Fibroblast of peridontal ligament (primary cell): ENCODE measurements at regions not wholly inside any gene's neighbourhood (a gene's known extent, or its start where the extent isn't known, plus 50 kb on each side); places are given as distances from the start of the nearest gene placed in this dataset.
"Not testable (repeated sequence)": the region's sequence is repeated elsewhere in the genome, so short reads cannot be mapped to it uniquely, and the experiment has no call there.

Experiments used
- DNase-seq: peaks from one replicate; pipeline ENCODE4 v3.0.0-alpha.2; 2010; ENCODE audit errors: extremely low read depth

DNA sequence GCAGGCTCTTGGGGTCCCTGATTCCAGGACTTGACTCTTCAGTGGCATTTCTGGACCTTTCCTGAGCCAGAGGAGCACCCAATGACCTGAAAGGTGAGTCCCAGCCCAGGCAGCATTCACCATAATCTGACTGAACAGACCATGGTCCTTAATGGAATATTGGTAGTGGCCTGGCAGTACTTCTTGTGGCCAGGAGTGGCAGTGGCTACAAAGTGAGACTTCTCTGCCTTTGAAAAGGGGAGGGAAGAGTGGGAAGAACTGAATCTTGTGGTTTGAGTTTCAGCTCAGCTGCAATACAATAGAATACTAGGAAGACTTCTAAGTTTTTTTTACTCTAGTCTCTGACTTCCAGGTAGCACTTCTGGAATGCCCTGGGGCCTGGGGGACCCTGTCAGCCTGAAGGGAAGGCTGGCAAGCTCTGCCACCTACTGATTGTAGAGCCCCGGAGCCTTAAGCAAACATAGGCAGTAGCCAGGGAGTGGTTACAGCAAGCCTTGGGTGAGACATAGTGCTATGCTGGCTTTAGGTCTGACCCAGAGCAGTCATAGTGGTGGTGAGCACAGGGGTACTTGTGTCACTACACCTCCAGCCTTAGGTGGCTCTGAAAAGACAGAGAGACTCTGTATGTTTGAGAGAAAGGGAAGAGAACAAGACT is 674.2 kb upstream of the MANEA start:
- DNase-seq: no peak

GRCh38 chr6:94899191-94899590 is 678.1 kb upstream of the MANEA start:
- no peak for DNase-seq

DNA sequence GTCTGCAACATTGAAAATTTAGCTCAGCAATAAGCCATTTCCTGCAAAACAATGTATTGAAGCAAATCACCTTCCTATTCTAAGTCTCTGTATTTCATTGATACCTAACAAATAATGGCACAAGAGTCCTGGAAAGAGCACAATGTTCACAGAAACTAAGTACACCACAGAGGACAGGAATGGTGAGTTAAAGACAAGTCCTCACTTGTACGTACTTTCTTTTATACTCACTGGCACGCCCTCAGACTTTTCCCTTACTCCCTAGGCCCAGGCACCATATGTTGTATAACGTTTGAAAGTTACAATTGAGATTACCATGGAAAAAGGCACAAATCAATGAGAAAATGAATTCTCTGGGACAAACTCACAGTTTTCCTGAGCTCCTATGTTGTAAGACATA is 683.0 kb upstream of the MANEA start:
- DNase-seq: no peak

DNA sequence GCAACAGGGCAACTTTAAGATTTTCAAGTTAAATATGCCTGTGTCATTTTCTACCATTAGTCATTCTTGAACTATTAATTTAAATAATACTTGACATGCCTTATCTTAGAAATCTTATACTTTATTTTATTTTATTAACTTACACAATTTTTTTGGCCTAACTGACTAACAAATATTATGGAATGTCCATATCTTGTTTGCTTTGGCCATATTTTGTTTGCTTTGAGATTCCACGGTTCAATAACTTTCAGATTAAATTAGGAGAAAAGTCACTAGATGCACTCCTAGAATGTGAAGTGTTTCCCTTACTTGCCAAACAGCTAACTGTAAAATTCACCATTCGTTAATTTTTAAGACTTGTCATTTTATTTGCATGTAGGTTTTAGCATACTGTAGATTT is 684.0 kb upstream of the MANEA start:
- DNase-seq: no peak

DNA sequence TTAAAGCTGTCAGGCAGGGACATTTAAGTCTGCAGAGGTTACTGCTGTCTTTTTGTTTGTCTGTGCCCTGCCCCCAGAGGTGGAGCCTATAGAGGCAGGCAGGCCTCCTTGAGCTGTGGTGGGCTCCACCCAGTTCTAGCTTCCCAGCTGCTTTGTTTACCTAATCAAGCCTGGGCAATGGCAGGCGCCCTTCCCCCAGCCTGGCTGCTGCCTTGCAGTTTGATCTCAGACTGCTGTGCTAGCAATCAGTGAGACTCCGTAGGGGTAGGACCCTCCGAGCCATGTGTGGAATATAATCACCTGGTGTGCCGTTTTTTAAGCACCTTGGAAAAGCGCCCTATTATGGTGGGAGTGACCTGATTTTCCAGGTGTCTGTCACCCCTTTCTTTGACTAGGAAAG is 703.5 kb upstream of the MANEA start:
- not testable (repeated sequence) for DNase-seq

DNA sequence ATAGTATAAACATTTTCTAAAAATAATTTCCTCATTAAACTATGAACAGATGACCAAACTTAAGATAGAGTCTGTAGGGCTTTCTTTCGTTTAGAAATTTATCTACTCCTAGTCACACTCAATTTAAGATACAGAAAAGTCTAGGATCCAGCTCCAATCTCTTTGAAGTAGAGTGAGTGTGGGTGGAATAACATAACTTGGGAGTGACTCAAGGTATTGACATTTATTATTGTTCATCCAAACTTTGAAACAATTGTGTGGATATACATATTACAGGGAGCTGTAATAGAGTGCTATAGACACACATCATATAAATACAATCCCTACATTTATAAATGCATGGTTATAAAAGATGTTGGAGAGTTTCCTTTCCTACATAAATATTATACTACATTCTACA is 715.2 kb upstream of the MANEA start:
- DNase-seq: no peak

DNA sequence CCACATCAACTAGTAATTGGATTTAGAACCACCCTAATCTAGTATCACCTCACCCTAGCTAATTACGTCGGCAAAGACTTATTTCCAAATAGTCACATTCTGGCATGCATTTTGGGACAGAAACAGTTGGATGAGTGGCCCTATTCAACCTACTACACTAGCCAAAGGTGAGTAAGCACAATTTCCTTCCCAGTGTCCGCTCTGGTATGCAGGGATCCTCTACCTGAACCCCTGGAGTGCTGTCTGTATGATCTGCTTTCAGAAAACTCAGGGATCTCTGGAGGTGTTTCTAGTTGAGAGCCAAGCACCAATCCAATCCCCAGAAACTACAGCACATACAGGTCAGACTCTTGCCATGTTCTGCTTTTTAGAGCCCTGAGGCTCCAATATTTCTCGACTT is 717.4 kb upstream of the MANEA start:
- DNase-seq: no peak

DNA sequence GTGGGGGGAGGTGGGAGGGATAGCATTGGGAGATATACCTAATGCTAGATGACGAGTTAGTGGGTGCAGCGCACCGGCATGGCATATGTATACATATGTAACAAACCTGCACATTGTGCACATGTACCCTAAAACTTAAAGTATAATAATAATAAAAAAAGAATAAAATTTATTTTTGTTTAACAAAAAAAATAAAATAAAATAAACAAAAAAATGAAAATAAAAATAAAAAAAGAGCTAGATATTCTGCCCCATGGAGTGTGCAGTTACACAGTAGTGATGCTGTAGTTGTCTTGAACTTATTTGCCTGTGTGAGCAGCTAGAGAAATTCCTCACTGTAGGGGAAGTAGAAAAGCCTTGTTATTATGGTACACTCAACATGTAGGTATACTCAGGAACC is 720.3 kb upstream of the MANEA start:
- not testable (repeated sequence) for DNase-seq

GRCh38 chr6:94851329-94851728 is 726.0 kb upstream of the MANEA start:
- DNase-seq: not testable (repeated sequence)

DNA sequence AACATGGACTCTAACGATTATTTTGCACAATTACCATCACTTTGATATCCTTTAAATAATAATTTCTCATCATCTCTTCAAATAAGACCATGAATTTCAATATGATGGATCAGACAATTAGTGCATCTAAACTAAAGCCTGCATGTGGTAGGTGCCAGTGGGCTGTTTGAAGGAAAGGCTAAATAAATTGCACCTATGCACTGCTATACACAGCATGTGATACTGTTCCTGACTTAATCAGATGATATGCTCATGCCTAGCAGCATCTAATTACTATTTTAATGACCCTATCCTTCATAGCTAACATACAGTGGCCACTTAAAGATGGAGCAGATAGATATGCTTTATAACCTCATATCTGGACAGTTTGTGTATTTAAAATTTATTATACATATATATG is 731.6 kb upstream of the MANEA start:
- DNase-seq: no peak

DNA sequence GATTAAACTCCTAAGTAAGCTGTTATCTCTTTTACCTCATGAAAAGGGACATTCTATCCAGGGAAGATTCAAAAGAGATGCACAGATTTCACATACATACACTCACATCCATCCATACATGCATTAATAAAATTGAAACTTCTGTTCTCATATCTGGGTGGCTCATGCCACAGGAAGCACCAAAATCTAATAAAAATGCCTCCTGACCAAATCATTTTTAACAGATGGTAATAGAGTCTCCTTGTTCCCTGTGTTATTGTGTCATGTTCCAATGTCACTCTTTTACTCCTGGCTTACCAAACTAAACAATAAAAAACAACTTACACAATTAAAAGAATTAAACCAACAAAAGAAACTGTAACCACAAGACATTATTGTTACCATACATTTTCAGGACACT is 742.1 kb upstream of the MANEA start:
- no peak for DNase-seq

- no peak for DNase-seq
Measured at GRCh38 chr6:94813806-94814205, 763.5 kb upstream of the MANEA start.

- DNase-seq: no peak
Measured at GRCh38 chr6:94801344-94801743, 776.0 kb upstream of the MANEA start.

DNA sequence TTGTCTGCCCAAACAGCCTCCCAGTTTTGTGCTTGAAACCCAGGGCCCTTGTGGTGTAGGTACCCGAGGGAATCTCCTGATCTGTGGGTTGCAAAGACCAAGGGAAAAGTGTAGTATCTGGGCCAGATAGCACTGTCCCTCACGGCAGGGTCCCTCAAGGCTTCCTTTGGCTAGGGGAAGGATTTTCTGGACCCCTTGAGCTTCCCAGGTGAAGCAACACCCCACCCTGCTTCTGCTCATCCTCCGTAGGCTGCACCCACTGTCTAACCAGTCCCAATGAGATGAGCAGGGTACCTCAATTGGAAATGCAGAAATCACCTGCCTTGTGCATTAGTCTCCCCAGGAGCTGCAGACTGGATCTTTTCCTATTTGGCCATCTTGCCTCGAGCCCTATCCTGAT is 791.8 kb upstream of the MANEA start:
- DNase-seq: no peak

GRCh38 chr6:94785081-94785480 is 792.3 kb upstream of the MANEA start:
- DNase-seq: not testable (repeated sequence)

GRCh38 chr6:94769197-94769596 is 808.1 kb upstream of the MANEA start:
- DNase-seq: no peak

- no peak for DNase-seq
Measured at GRCh38 chr6:94751641-94752329, 825.5 kb upstream of the MANEA start.

- DNase-seq: no peak
Measured at GRCh38 chr6:94736236-94736635, 841.1 kb upstream of the MANEA start.

GRCh38 chr6:94735270-94735669 is 842.1 kb upstream of the MANEA start:
- DNase-seq: no peak

DNA sequence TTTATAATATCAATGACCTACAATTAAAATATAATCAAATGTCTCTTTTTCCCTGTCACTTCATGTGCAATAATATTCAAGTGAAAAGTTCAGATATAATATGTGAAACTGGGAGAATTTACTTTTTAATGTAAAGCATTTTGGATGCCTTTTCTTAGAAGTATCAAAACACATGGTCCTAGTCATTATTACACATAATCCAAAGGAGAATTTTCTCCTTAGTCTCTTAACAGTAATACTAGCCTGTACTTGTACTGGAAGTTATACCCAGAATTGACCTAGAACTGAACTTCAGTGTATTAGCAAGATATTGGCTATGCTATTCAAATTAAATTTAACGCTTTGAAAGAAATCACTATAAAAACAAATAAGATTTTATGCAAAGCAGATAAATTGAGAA is 842.6 kb upstream of the MANEA start:
- DNase-seq: no peak

- no peak for DNase-seq
Measured at GRCh38 chr6:94733066-94733465, 844.3 kb upstream of the MANEA start.

DNA sequence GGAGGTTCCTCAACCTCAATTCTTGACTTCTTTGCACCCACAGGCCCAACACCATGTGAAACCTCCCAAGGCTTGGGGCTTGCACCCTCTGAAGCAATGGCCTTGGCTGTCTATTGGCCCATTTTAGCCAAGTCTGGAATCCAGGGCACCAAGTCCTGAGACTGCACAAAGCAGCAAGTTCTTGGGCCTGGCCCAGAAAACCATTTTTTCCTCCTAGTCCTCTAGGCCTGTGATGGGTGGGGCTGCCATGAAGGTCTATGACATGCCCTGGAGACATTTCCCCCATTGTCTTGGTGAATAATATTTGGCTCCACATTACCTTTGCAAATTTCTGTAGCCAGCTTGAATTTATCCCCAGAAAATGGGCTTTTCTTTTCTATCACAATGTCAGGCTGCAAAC is 849.6 kb upstream of the MANEA start:
- no peak for DNase-seq

- no peak for DNase-seq
Measured at GRCh38 chr6:94721459-94721858, 855.9 kb upstream of the MANEA start.

DNA sequence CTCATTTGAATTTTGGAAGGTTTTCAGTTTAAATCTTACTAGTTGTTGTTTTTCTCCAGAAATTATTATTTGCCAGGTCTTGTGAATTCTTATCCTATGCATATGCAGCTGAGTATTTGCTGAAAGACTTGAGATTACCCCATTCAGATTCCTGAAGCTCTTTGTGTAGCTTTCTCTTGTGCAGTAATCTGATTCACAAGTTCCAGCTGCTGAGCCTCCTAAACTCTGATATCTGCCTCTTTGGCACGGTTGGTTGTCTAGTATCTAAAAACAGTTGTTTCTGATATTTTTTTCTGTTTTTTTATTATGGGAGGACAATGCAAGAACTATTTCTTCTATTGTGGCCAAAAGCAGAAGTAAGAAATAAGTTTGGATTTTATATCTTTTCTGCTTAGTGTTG is 863.9 kb upstream of the MANEA start:
- DNase-seq: no peak
